Myocyte (in vitro differentiated cells): ENCODE measurements at regions not wholly inside any gene's neighbourhood (a gene's known extent, or its start where the extent isn't known, plus 50 kb on each side); places are given as distances from the start of the nearest gene placed in this dataset.
"Not testable (repeated sequence)": the region's sequence is repeated elsewhere in the genome, so short reads cannot be mapped to it uniquely, and the experiment has no call there.

Experiments
- DNase-seq: peaks from one replicate; pipeline ENCODE4 v3.0.0-alpha.2; 2012; ENCODE audit warnings: low read depth

GRCh38 chr9:3660936-3661335, 135.1 kb upstream of the RFX3 start:
- DNase-seq = no peak

GRCh38 chr9:3659647-3660046, 133.8 kb upstream of the RFX3 start:
- no peak for DNase-seq

GRCh38 chr9:3658964-3659363, 133.2 kb upstream of the RFX3 start:
- DNase-seq = no peak

GRCh38 chr9:3656224-3656623, 130.4 kb upstream of the RFX3 start:
- no peak for DNase-seq

- DNase-seq = no peak
Measured at GRCh38 chr9:3650994-3651622, 125.3 kb upstream of the RFX3 start.

- DNase-seq = peak; percentile 38
Measured at GRCh38 chr9:3648722-3649246, 123.0 kb upstream of the RFX3 start.

GRCh38 chr9:3648266-3648665, 122.5 kb upstream of the RFX3 start:
- DNase-seq = no peak

GRCh38 chr9:3647652-3648051, 121.9 kb upstream of the RFX3 start:
- no peak for DNase-seq

GRCh38 chr9:3646226-3646625, 120.4 kb upstream of the RFX3 start:
- DNase-seq = no peak

- DNase-seq = not testable (repeated sequence)
Measured at GRCh38 chr9:3642075-3642474, 116.3 kb upstream of the RFX3 start.

- no peak for DNase-seq
Measured at GRCh38 chr9:3629495-3629894, 103.7 kb upstream of the RFX3 start.

- no peak for DNase-seq
Measured at GRCh38 chr9:3628239-3628638, 102.4 kb upstream of the RFX3 start.

- DNase-seq = no peak
Measured at GRCh38 chr9:3608011-3608410, 82.2 kb upstream of the RFX3 start.

- no peak for DNase-seq
Measured at GRCh38 chr9:3600672-3601071, 74.9 kb upstream of the RFX3 start.

- DNase-seq = no peak
Measured at GRCh38 chr9:3597792-3598191, 72.0 kb upstream of the RFX3 start.

GRCh38 chr9:3586066-3586465, 60.3 kb upstream of the RFX3 start:
- no peak for DNase-seq

GRCh38 chr9:3585606-3586005, 59.8 kb upstream of the RFX3 start:
- DNase-seq = no peak

GRCh38 chr9:3578786-3579185, 53.0 kb upstream of the RFX3 start:
- peak; percentile 50 for DNase-seq

- no peak for DNase-seq
Measured at GRCh38 chr9:3576328-3576727, 50.5 kb upstream of the RFX3 start.

GRCh38 chr9:3575821-3576220, 50.0 kb upstream of the RFX3 start:
- no peak for DNase-seq
